ENCODE measurements at regions not wholly inside any gene's neighbourhood (a gene's known extent, or its start where the extent isn't known, plus 50 kb on each side); places are given as distances from the start of the nearest gene placed in this dataset.

GRCh38 chr7:156090988-156091387 is 278.7 kb upstream of the SHH start:
- no peak for DNase-seq

- no peak for DNase-seq
Measured at GRCh38 chr7:156089222-156089621, 277.0 kb upstream of the SHH start.

- no peak for DNase-seq
Measured at GRCh38 chr7:156088115-156088514, 275.9 kb upstream of the SHH start.

- DNase-seq: no peak
Measured at GRCh38 chr7:156082048-156083040, 270.1 kb upstream of the SHH start.

- no peak for DNase-seq
Measured at GRCh38 chr7:156080596-156080995, 268.3 kb upstream of the SHH start.

- DNase-seq: no peak
Measured at GRCh38 chr7:156080046-156080445, 267.8 kb upstream of the SHH start.

- no peak for DNase-seq
Measured at GRCh38 chr7:156079156-156079555, 266.9 kb upstream of the SHH start.

GRCh38 chr7:156074982-156075615 is 262.8 kb upstream of the SHH start:
- DNase-seq: no peak

GRCh38 chr7:156074084-156074483 is 261.8 kb upstream of the SHH start:
- no peak for DNase-seq

- DNase-seq: no peak
Measured at GRCh38 chr7:156073366-156074052, 261.2 kb upstream of the SHH start.

- DNase-seq: no peak
Measured at GRCh38 chr7:156071612-156072011, 259.3 kb upstream of the SHH start.

- no peak for DNase-seq
Measured at GRCh38 chr7:156069891-156070290, 257.6 kb upstream of the SHH start.

- no peak for DNase-seq
Measured at GRCh38 chr7:156067156-156067555, 254.9 kb upstream of the SHH start.

GRCh38 chr7:156065400-156065799 is 253.1 kb upstream of the SHH start:
- no peak for DNase-seq

GRCh38 chr7:156064971-156065386 is 252.7 kb upstream of the SHH start:
- no peak for DNase-seq

- no peak for DNase-seq
Measured at GRCh38 chr7:156063241-156063810, 251.1 kb upstream of the SHH start.

- no peak for DNase-seq
Measured at GRCh38 chr7:156062286-156062685, 250.0 kb upstream of the SHH start.

- DNase-seq: no peak
Measured at GRCh38 chr7:156061689-156062255, 249.5 kb upstream of the SHH start.

GRCh38 chr7:156060925-156061324 is 248.7 kb upstream of the SHH start:
- no peak for DNase-seq

GRCh38 chr7:156059369-156059768 is 247.1 kb upstream of the SHH start:
- DNase-seq: no peak

GRCh38 chr7:156058248-156058647 is 246.0 kb upstream of the SHH start:
- no peak for DNase-seq

GRCh38 chr7:156056534-156056933 is 244.3 kb upstream of the SHH start:
- no peak for DNase-seq

Measured in fibroblast of skin of abdomen (primary cell).